ENCODE measurements at regions not wholly inside any gene's neighbourhood (a gene's known extent, or its start where the extent isn't known, plus 50 kb on each side); places are given as distances from the start of the nearest gene placed in this dataset.

- ATAC-seq (replicated peaks in 1 of 4) (no peak), DNase-seq (no peak)
- CTCF ChIA-PET = no interaction called here
- Histone ChIP-seq H3K4me3 (ENCODE audit: control insufficient read depth in 1 of 2, extremely low read depth in 1 of 2, low read length in 1 of 2) (no peak overlapping the region), H3K36me3 (ENCODE audit: control insufficient read depth in 2 of 2, extremely low read depth in 1 of 2, insufficient read depth in 1 of 2, low read length in 1 of 2) (no peaks in the 10 kb centered on the region), H3K9me3 (no peaks in the 10 kb centered on the region), H3K27ac (ENCODE audit: low read length) (no peak overlapping the region), H3K4me1 (ENCODE audit: control insufficient read depth in 1 of 2, extremely low read depth in 1 of 2, insufficient read depth in 2 of 2, low read length in 2 of 2) (no peaks in the 10 kb centered on the region), H3K27me3 (replicated peaks in 1 of 2; ENCODE audit: control insufficient read depth in 2 of 2, extremely low read depth in 1 of 2, insufficient read depth in 2 of 2, low read length in 1 of 2) (no peaks in the 10 kb centered on the region)
- no peaks in the 10 kb centered on the region for H3K36me3 Mint-ChIP-seq
- no peak overlapping the region for H3K27ac Mint-ChIP-seq
- H3K4me1 Mint-ChIP-seq = no peaks in the 10 kb centered on the region
- POLR2A ChIA-PET = no interaction called here
- no peaks in the 10 kb centered on the region for H3K27me3 Mint-ChIP-seq
- no peaks in the 10 kb centered on the region for H3K9me3 Mint-ChIP-seq
- H3K4me3 Mint-ChIP-seq = no peak overlapping the region
These were observed 1671.2 kb upstream of the ACO1 start for GRCh38 chr9:30713243-30713642.

GRCh38 chr9:30714389-30714788 is 1670.1 kb upstream of the ACO1 start:
- H3K9me3 Mint-ChIP-seq = no peaks in the 10 kb centered on the region
- H3K27me3 Mint-ChIP-seq = peaks cover 0 to 2% of the 10 kb centered on the region in 2 donors
- Histone ChIP-seq H3K27me3 (replicated peaks in 1 of 2; ENCODE audit: control insufficient read depth in 2 of 2, extremely low read depth in 1 of 2, insufficient read depth in 2 of 2, low read length in 1 of 2) (no peaks in the 10 kb centered on the region), H3K36me3 (ENCODE audit: control insufficient read depth in 2 of 2, extremely low read depth in 1 of 2, insufficient read depth in 1 of 2, low read length in 1 of 2) (no peaks in the 10 kb centered on the region), H3K27ac (ENCODE audit: low read length) (no peak overlapping the region), H3K9me3 (no peaks in the 10 kb centered on the region), H3K4me3 (ENCODE audit: control insufficient read depth in 1 of 2, extremely low read depth in 1 of 2, low read length in 1 of 2) (no peak overlapping the region), H3K4me1 (ENCODE audit: control insufficient read depth in 1 of 2, extremely low read depth in 1 of 2, insufficient read depth in 2 of 2, low read length in 2 of 2) (no peaks in the 10 kb centered on the region)
- no peak for ATAC-seq (replicated peaks in 1 of 4)
- no CpG with 5 or more reads among the region's 1 CpG for WGBS (ENCODE audit: insufficient coverage)
- H3K36me3 Mint-ChIP-seq = no peaks in the 10 kb centered on the region
- DNase-seq = no peak
- H3K27ac Mint-ChIP-seq = no peak overlapping the region
- ChIA-PET POLR2A (no interaction called here), CTCF (interaction anchor here in 1 of 2 donors (1.2 kb wide), 1 partner anchor 18 kb away, joined by 4 read pairs; no protein-coding TSS in a partner anchor)
- H3K4me1 Mint-ChIP-seq = no peaks in the 10 kb centered on the region
- H3K4me3 Mint-ChIP-seq = no peak overlapping the region

GRCh38 chr9:30718483-30718882 is 1666.0 kb upstream of the ACO1 start:
- ChIA-PET CTCF (no interaction called here), POLR2A (no interaction called here)
- DNase-seq = no peak

GRCh38 chr9:30722065-30722464 is 1662.4 kb upstream of the ACO1 start:
- no peaks in the 10 kb centered on the region for H3K4me1 ChIP-seq (ENCODE audit: control insufficient read depth in 1 of 2, extremely low read depth in 1 of 2, insufficient read depth in 2 of 2, low read length in 2 of 2)
- Mint-ChIP-seq H3K27ac (no peak overlapping the region), H3K27me3 (peaks cover 0 to 2% of the 10 kb centered on the region in 2 donors), H3K9me3 (no peaks in the 10 kb centered on the region), H3K4me1 (no peaks in the 10 kb centered on the region), H3K4me3 (no peak overlapping the region), H3K36me3 (no peaks in the 10 kb centered on the region)
- H3K4me3 ChIP-seq (ENCODE audit: control insufficient read depth in 1 of 2, extremely low read depth in 1 of 2, low read length in 1 of 2) = no peak overlapping the region
- no peaks in the 10 kb centered on the region for H3K36me3 ChIP-seq (ENCODE audit: control insufficient read depth in 2 of 2, extremely low read depth in 1 of 2, insufficient read depth in 1 of 2, low read length in 1 of 2)
- no peaks in the 10 kb centered on the region for H3K9me3 ChIP-seq
- no peaks in the 10 kb centered on the region for H3K27me3 ChIP-seq (replicated peaks in 1 of 2; ENCODE audit: control insufficient read depth in 2 of 2, extremely low read depth in 1 of 2, insufficient read depth in 2 of 2, low read length in 1 of 2)
- ATAC-seq (replicated peaks in 1 of 4) (no peak), DNase-seq (no peak)
- ChIA-PET CTCF (no interaction called here), POLR2A (no interaction called here)
- WGBS (ENCODE audit: insufficient coverage) = 92% methylated on average over 1 of the region's 5 CpGs
- no peak overlapping the region for H3K27ac ChIP-seq (ENCODE audit: low read length)

More at GRCh38 chr9:30718483-30718882, 1666.0 kb upstream of the ACO1 start:
- H3K9me3 ChIP-seq = no peaks in the 10 kb centered on the region
- no peak for ATAC-seq (replicated peaks in 1 of 4)
- Mint-ChIP-seq H3K9me3 (no peaks in the 10 kb centered on the region), H3K27me3 (peaks cover 0 to 2% of the 10 kb centered on the region in 2 donors), H3K4me3 (no peak overlapping the region), H3K4me1 (no peaks in the 10 kb centered on the region), H3K36me3 (no peaks in the 10 kb centered on the region), H3K27ac (no peak overlapping the region)
- no peaks in the 10 kb centered on the region for H3K27me3 ChIP-seq (replicated peaks in 1 of 2; ENCODE audit: control insufficient read depth in 2 of 2, extremely low read depth in 1 of 2, insufficient read depth in 2 of 2, low read length in 1 of 2)
- H3K4me1 ChIP-seq (ENCODE audit: control insufficient read depth in 1 of 2, extremely low read depth in 1 of 2, insufficient read depth in 2 of 2, low read length in 2 of 2) = no peaks in the 10 kb centered on the region
- H3K4me3 ChIP-seq (ENCODE audit: control insufficient read depth in 1 of 2, extremely low read depth in 1 of 2, low read length in 1 of 2) = no peak overlapping the region
- WGBS (ENCODE audit: insufficient coverage) = no CpG with 5 or more reads among the region's 1 CpG
- H3K36me3 ChIP-seq (ENCODE audit: control insufficient read depth in 2 of 2, extremely low read depth in 1 of 2, insufficient read depth in 1 of 2, low read length in 1 of 2) = no peaks in the 10 kb centered on the region
- H3K27ac ChIP-seq (ENCODE audit: low read length) = no peak overlapping the region

GRCh38 chr9:30723656-30724055 is 1660.8 kb upstream of the ACO1 start:
- no peaks in the 10 kb centered on the region for H3K27me3 Mint-ChIP-seq
- ChIA-PET POLR2A (no interaction called here), CTCF (no interaction called here)
- DNase-seq = no peak
- H3K9me3 Mint-ChIP-seq = no peaks in the 10 kb centered on the region
- H3K4me1 ChIP-seq (ENCODE audit: control insufficient read depth in 1 of 2, extremely low read depth in 1 of 2, insufficient read depth in 2 of 2, low read length in 2 of 2) = no peaks in the 10 kb centered on the region
- no peaks in the 10 kb centered on the region for H3K4me1 Mint-ChIP-seq
- no peak overlapping the region for H3K4me3 Mint-ChIP-seq
- H3K36me3 ChIP-seq (ENCODE audit: control insufficient read depth in 2 of 2, extremely low read depth in 1 of 2, insufficient read depth in 1 of 2, low read length in 1 of 2) = no peaks in the 10 kb centered on the region
- H3K27me3 ChIP-seq (replicated peaks in 1 of 2; ENCODE audit: control insufficient read depth in 2 of 2, extremely low read depth in 1 of 2, insufficient read depth in 2 of 2, low read length in 1 of 2) = no peaks in the 10 kb centered on the region
- H3K9me3 ChIP-seq = no peaks in the 10 kb centered on the region
- no peaks in the 10 kb centered on the region for H3K36me3 Mint-ChIP-seq
- 80% methylated on average over 1 of the region's 4 CpGs for WGBS (ENCODE audit: insufficient coverage)
- H3K4me3 ChIP-seq (ENCODE audit: control insufficient read depth in 1 of 2, extremely low read depth in 1 of 2, low read length in 1 of 2) = no peak overlapping the region
- ATAC-seq (replicated peaks in 1 of 4) = no peak
- no peak overlapping the region for H3K27ac Mint-ChIP-seq
- no peak overlapping the region for H3K27ac ChIP-seq (ENCODE audit: low read length)

GRCh38 chr9:30732060-30732459 is 1652.4 kb upstream of the ACO1 start:
- no peaks in the 10 kb centered on the region for H3K27me3 ChIP-seq (replicated peaks in 1 of 2; ENCODE audit: control insufficient read depth in 2 of 2, extremely low read depth in 1 of 2, insufficient read depth in 2 of 2, low read length in 1 of 2)
- no peak overlapping the region for H3K27ac Mint-ChIP-seq
- H3K36me3 Mint-ChIP-seq = no peaks in the 10 kb centered on the region
- no peaks in the 10 kb centered on the region for H3K9me3 ChIP-seq
- CTCF ChIA-PET = no interaction called here
- H3K4me3 ChIP-seq (ENCODE audit: control insufficient read depth in 1 of 2, extremely low read depth in 1 of 2, low read length in 1 of 2) = no peak overlapping the region
- no peaks in the 10 kb centered on the region for H3K27me3 Mint-ChIP-seq
- DNase-seq (no peak), ATAC-seq (replicated peaks in 1 of 4) (no peak)
- no peak overlapping the region for H3K4me3 Mint-ChIP-seq
- H3K9me3 Mint-ChIP-seq = no peaks in the 10 kb centered on the region
- no peaks in the 10 kb centered on the region for H3K4me1 Mint-ChIP-seq
- H3K4me1 ChIP-seq (ENCODE audit: control insufficient read depth in 1 of 2, extremely low read depth in 1 of 2, insufficient read depth in 2 of 2, low read length in 2 of 2) = no peaks in the 10 kb centered on the region
- POLR2A ChIA-PET = no interaction called here
- no peak overlapping the region for H3K27ac ChIP-seq (ENCODE audit: low read length)
- H3K36me3 ChIP-seq (ENCODE audit: control insufficient read depth in 2 of 2, extremely low read depth in 1 of 2, insufficient read depth in 1 of 2, low read length in 1 of 2) = no peaks in the 10 kb centered on the region
- WGBS (ENCODE audit: insufficient coverage) = 94% methylated on average over 4 of the region's 5 CpGs

- Histone ChIP-seq H3K27me3 (replicated peaks in 1 of 2; ENCODE audit: control insufficient read depth in 2 of 2, extremely low read depth in 1 of 2, insufficient read depth in 2 of 2, low read length in 1 of 2) (no peaks in the 10 kb centered on the region), H3K27ac (ENCODE audit: low read length) (no peak overlapping the region), H3K9me3 (no peaks in the 10 kb centered on the region), H3K4me1 (ENCODE audit: control insufficient read depth in 1 of 2, extremely low read depth in 1 of 2, insufficient read depth in 2 of 2, low read length in 2 of 2) (no peaks in the 10 kb centered on the region), H3K4me3 (ENCODE audit: control insufficient read depth in 1 of 2, extremely low read depth in 1 of 2, low read length in 1 of 2) (no peak overlapping the region), H3K36me3 (ENCODE audit: control insufficient read depth in 2 of 2, extremely low read depth in 1 of 2, insufficient read depth in 1 of 2, low read length in 1 of 2) (no peaks in the 10 kb centered on the region)
- Mint-ChIP-seq H3K9me3 (no peaks in the 10 kb centered on the region), H3K4me3 (no peak overlapping the region), H3K27ac (no peak overlapping the region), H3K4me1 (no peaks in the 10 kb centered on the region), H3K27me3 (peaks cover 0 to 5% of the 10 kb centered on the region in 2 donors), H3K36me3 (no peaks in the 10 kb centered on the region)
- WGBS (ENCODE audit: insufficient coverage) = no CpG with 5 or more reads among the region's 2 CpGs
- ChIA-PET CTCF (no interaction called here), POLR2A (no interaction called here)
- DNase-seq (no peak), ATAC-seq (replicated peaks in 1 of 4) (no peak)
These were observed 1639.6 kb upstream of the ACO1 start for GRCh38 chr9:30744871-30745270.

Measured in T-cell (primary cell).